GM12878 (cell line): ENCODE measurements at regions not wholly inside any gene's neighbourhood (a gene's known extent, or its start where the extent isn't known, plus 50 kb on each side); places are given as distances from the start of the nearest gene placed in this dataset.

Experiments used
- ATAC-seq: fragments of 200-7000 bp; cut with Tn5 transposase; 3 replicates; pipeline ENCODE4 v1.9.1; 2020; ENCODE audit warnings: mild to moderate bottlenecking, moderate library complexity
- BruUV-seq: library from RNA; stranded (reverse); fragments of 400-500 nt; replicated peaks from 2 replicates; lab custom pipeline; 2021; lab: Mats Ljungman, UMichigan
- CTCF ChIA-PET: fragments of 300-600 bp; sonication (Branson Sonifier 250); formaldehyde crosslinking; extraction: SDS; loops from one replicate; lab custom pipeline; 2021; ENCODE audit warnings: inconsistent platforms; lab: Yijun Ruan, JAX
- POLR2A ChIA-PET: fragments of 350-600 bp; formaldehyde crosslinking; extraction: SDS; loops from one replicate; lab custom pipeline; 2021; ENCODE audit warnings: inconsistent platforms; lab: Charles Lee
- RAD21 ChIA-PET: fragments of 300-600 bp; sonication (Branson Sonifier 250); formaldehyde crosslinking; loops from one replicate; lab custom pipeline; 2023; ENCODE audit warnings: antibody characterized with exemption; ENCODE audit not compliant: unreplicated experiment; lab: Charles Lee
- SMC1A ChIA-PET: fragments of 300-600 bp; sonication (Branson Sonifier 250); formaldehyde crosslinking; loops from one replicate; lab custom pipeline; 2023; ENCODE audit not compliant: unreplicated experiment, uncharacterized antibody; lab: Charles Lee
- DNase-seq: peaks from one replicate; pipeline ENCODE4 v3.0.0-alpha.2; 2011; ENCODE audit warnings: low read depth, low spot score
- FAIRE-seq: peaks from 3 replicates; lab custom pipeline; 2011; peaks lifted over from hg19 to GRCh38; lab: Jason Lieb, UNC
- H2AFZ ChIP-seq: 2 replicates; pipeline ENCODE4 v1.6.0; 2011; ENCODE audit warnings: low read depth, low read length, control low read depth; ENCODE audit not compliant: control insufficient read depth
- H3K27ac ChIP-seq: 2 replicates; pipeline ENCODE4 v1.5.1; 2011; ENCODE audit warnings: control low read depth; ENCODE audit not compliant: control insufficient read depth, insufficient read depth
- H3K27me3 ChIP-seq, 2 experiments: replicated peaks in 1 of 2; 2 replicates each; pipeline versions ENCODE4 v1.6.0 to v1.6.1; 2011; ENCODE audit warnings: low read length in 1 of 2; ENCODE audit not compliant: control insufficient read depth in 2 of 2, insufficient read depth in 2 of 2
- H3K36me3 ChIP-seq, 2 experiments: 2 replicates each; pipeline ENCODE4 v1.5.1; 2011; ENCODE audit warnings: low read length in 1 of 2; ENCODE audit not compliant: control insufficient read depth in 2 of 2, insufficient read depth in 2 of 2
- H3K4me1 ChIP-seq: 2 replicates; pipeline ENCODE4 v1.6.1; 2011; ENCODE audit warnings: mild to moderate bottlenecking, low read length, moderate library complexity, mixed read lengths; ENCODE audit not compliant: control insufficient read depth, insufficient read depth
- H3K4me2 ChIP-seq: 2 replicates; pipeline ENCODE4 v1.6.0; 2011; ENCODE audit warnings: control low read depth; ENCODE audit not compliant: control insufficient read depth, insufficient read depth
- H3K4me3 ChIP-seq: fragments of 200-600 bp; sonication (generic); 2 replicates; pipeline ENCODE4 v1.5.1; 2016
- H3K79me2 ChIP-seq: 2 replicates; pipeline ENCODE4 v1.6.0; 2011; ENCODE audit warnings: low read length; ENCODE audit not compliant: control insufficient read depth, insufficient read depth
- H3K9ac ChIP-seq: 2 replicates; pipeline ENCODE4 v1.8.0; 2011; ENCODE audit warnings: low read length, control low read depth, mixed read lengths; ENCODE audit not compliant: control insufficient read depth, insufficient read depth
- H3K9me3 ChIP-seq: replicated peaks from 3 replicates; pipeline ENCODE4 v1.5.1; 2011; ENCODE audit warnings: mild to moderate bottlenecking, low read length; ENCODE audit not compliant: control insufficient read depth, insufficient read depth
- H4K20me1 ChIP-seq: 2 replicates; pipeline ENCODE4 v1.6.0; 2011; ENCODE audit not compliant: control insufficient read depth, insufficient read depth
- ASH2L ChIP-seq: fragments of 300-600, 200-600 bp; sonication (generic); IDR thresholded peaks from 2 replicates; pipeline ENCODE4 v1.6.1; 2017; ENCODE audit warnings: low read depth, mild to moderate bottlenecking, borderline replicate concordance
- BCLAF1 ChIP-seq: fragments of 450-650 bp; IDR thresholded peaks from 2 replicates; pipeline ENCODE4 v1.6.1; 2017; ENCODE audit warnings: antibody characterized with exemption, mild to moderate bottlenecking, moderate library complexity
- BHLHE40 ChIP-seq, 2 experiments: fragments of 450-650 bp in 1 of 2; IDR thresholded peaks; 2 replicates each; pipeline ENCODE4 v1.6.1; 2011 to 2017; ENCODE audit warnings: low read depth in 2 of 2, borderline replicate concordance in 1 of 2, improper control_type of control experiment in 1 of 2, low read length in 1 of 2, mild to moderate bottlenecking in 1 of 2
- EED ChIP-seq: sonication (generic); IDR thresholded peaks from 2 replicates; pipeline ENCODE4 v1.6.1; 2016; ENCODE audit warnings: antibody characterized with exemption, low read depth
- LARP7 ChIP-seq: fragments of 450-650 bp; IDR thresholded peaks from 2 replicates; pipeline ENCODE4 v1.6.1; 2017; ENCODE audit warnings: mild to moderate bottlenecking
- MEF2A ChIP-seq: IDR thresholded peaks from 2 replicates; pipeline ENCODE4 v1.6.1; 2011; ENCODE audit warnings: low read depth, mild to moderate bottlenecking, low read length, moderate library complexity; ENCODE audit not compliant: insufficient read depth
- POLR2A ChIP-seq: IDR thresholded peaks from 2 replicates; pipeline ENCODE4 v1.6.1; 2011; ENCODE audit warnings: low read depth, mild to moderate bottlenecking, low read length
- RAD51 ChIP-seq: fragments of 450-650 bp; IDR thresholded peaks from 2 replicates; pipeline ENCODE4 v1.6.1; 2016; ENCODE audit warnings: moderate library complexity, mild to moderate bottlenecking, inconsistent platforms
- ZBTB40 ChIP-seq: fragments of 450-650 bp; IDR thresholded peaks from 2 replicates; pipeline ENCODE4 v1.6.1; 2016; ENCODE audit warnings: mild to moderate bottlenecking, moderate library complexity, borderline replicate concordance
- WGBS: methylation state at CpG from one replicate; pipeline ENCODE4 v1.1.6; 2016; ENCODE audit warnings: low lambda C conversion rate; ENCODE audit not compliant: insufficient replicate concordance, insufficient coverage; ENCODE audit errors: missing lambda C conversion rate; 5-methylcytosine and 5-hydroxymethylcytosine counted together
- in situ Hi-C: fragments of 300-500 bp; cut with MboI; formaldehyde crosslinking; loops from 9 replicates; pipeline ENCODE4 v1.14.3; 2018; ENCODE audit warnings: mixed read lengths
- intact Hi-C: fragments of 100-400 bp; cut with micrococcal nuclease; formaldehyde crosslinking; loops from one replicate; pipeline ENCODE4 v1.14.2; 2022; ENCODE audit not compliant: unreplicated experiment

GRCh38 chr14:25696176-25696575, 646.2 kb upstream of the STXBP6 start:
- CTCF ChIA-PET = no interaction called here

More at GRCh38 chr14:25696176-25696575, 646.2 kb upstream of the STXBP6 start:
- Histone ChIP-seq H3K9ac (no peak overlapping the region), H3K9me3 (no peaks in the 10 kb centered on the region), H3K4me1 (no peaks in the 10 kb centered on the region), H3K36me3 (no peaks in the 10 kb centered on the region), H2AFZ (no peak overlapping the region), H3K4me2 (no peak overlapping the region), H3K27ac (no peak overlapping the region), H4K20me1 (no peaks in the 10 kb centered on the region), H3K27me3 (no peaks in the 10 kb centered on the region), H3K4me3 (no peak overlapping the region), H3K79me2 (no peaks in the 10 kb centered on the region)
- TF ChIP-seq EED (no peak), RAD51 (no peak), ASH2L (no peak), POLR2A (no peak), MEF2A (no peak), BCLAF1 (no peak), BHLHE40 (IDR thresholded peaks at IDR 0.05; ENCODE audit: borderline replicate concordance in 1 of 2, low read depth in 2 of 2, low read length in 1 of 2) (no peak), ZBTB40 (no peak), LARP7 (no peak)
- in situ Hi-C loops = no loop called here
- FAIRE-seq (no peak), DNase-seq (no peak), ATAC-seq (no peak)
- intact Hi-C loops = no loop called here
- POLR2A ChIA-PET = no interaction called here
- RAD21 ChIA-PET = no interaction called here
- SMC1A ChIA-PET = no interaction called here
- 0% methylated on average over 3 of the region's 3 CpGs for WGBS
- no TSS peak for BruUV-seq
